Inflammatory macrophage (primary cell): ENCODE measurements at regions not wholly inside any gene's neighbourhood (a gene's known extent, or its start where the extent isn't known, plus 50 kb on each side); places are given as distances from the start of the nearest gene placed in this dataset.

Experiments used
- DNase-seq, 2 donors: peaks; one replicate each; pipeline ENCODE4 v3.0.0-alpha.2; 2020 to 2022

DNA sequence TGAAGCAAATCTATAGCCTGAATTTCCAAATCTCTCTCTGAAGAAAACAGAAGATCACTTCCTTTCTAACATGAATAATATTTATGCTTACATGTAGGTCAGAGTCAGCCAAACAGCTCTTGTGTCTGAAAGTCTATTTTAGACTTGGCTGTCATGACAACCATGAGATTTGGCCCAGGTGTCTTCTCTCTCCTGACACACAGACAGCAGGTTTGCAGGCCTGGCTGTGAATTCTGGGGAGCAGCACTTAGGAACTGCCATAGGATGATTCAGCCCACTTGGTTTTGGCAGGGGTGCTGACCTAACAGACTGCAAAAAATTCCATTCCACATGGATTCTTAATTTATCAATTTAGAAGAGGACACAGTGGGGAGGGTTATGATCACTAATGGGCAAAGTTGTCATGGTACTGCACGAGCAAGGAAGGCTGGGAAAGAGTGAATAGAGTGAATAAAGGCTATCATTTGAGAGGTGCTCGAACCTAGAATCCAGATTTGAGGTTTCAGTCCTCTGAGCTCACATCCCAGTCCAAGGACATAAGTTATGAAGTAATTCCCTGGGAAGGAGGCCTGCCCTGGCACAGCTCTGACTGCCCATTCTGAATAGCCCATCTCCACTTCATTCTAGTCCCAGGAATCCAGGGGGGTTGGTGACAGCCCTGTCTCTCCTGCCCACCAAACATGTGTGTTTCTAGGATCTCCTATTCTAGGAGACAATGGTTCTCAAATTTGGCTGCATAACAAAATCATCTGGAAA, 453.9 kb upstream of the TRIB2 start:
- DNase-seq = no peak

DNA sequence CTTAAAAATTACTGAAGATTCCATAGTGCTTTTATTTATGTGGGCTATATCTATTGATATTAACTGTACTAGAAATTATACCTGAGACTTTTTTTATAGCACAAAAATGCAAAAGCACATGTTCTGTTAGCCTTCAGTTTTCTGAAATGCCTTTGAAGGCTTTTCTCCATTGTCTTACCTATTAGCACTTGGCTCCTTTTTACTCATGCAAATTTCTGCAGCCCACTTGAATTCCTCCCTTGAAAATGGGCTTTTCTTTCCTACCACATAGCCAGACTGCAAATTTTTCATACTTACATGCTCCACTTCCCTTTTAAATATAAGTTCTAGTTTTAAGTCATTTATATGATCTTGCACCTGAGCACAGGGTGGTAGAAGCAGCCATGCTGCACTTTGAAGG, 453.0 kb upstream of the TRIB2 start:
- DNase-seq = no peak

DNA sequence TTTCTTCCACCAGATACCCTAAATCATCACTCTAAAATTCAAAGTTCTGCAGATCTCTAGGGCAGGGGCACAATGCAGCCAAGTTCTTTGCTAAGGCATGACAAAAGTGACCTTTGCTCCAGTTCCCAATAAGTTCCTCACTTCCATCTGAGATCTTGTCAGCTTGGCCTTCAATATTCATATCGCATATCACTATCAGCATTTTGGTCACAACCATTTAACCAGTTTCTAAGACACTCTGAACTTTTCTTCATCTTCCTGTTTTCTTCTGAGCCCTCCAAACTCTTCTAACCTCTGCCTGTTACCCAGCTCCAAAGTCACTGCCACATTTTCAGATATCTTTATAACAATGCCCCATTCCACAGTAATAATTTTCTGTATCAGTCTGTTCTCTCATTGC, 452.6 kb upstream of the TRIB2 start:
- DNase-seq = no peak

DNA sequence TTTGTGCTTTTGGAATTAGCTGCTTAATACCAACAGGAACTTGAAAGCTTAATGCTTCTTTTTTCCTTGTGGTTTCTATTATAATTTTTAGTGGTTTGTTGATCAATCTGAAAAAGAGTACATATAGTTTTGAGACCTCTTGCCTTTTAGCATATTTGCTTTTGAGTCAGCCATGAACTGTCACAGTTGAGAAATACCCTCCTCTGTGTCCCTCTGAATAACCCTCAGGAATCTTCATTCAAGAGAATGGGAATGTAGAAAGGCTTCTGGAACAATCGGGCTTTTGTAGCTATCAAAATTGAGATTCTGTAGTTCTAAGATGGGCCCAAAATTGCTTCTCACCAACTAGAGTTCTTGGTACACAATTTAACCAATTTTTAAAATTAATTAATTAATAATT, 451.1 kb upstream of the TRIB2 start:
- DNase-seq = no peak

DNA sequence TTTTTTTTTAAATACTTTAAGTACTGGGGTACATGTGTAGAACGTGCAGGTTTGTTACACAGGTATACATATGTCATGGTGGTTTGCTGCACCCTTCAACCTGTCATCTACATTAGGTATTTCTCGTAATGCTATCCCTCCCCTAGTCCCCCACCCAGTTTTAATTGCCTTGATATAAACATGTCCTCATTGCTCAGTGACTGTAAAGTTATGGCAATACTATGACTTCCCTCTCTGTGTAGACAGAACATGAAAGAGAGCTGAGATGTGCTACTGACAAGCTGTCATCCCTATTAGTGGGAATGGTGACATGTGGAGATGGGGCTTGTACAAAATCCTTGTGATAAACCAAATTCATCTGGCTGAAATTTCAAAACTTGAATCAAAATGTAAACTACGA, 449.7 kb upstream of the TRIB2 start:
- DNase-seq = no peak

DNA sequence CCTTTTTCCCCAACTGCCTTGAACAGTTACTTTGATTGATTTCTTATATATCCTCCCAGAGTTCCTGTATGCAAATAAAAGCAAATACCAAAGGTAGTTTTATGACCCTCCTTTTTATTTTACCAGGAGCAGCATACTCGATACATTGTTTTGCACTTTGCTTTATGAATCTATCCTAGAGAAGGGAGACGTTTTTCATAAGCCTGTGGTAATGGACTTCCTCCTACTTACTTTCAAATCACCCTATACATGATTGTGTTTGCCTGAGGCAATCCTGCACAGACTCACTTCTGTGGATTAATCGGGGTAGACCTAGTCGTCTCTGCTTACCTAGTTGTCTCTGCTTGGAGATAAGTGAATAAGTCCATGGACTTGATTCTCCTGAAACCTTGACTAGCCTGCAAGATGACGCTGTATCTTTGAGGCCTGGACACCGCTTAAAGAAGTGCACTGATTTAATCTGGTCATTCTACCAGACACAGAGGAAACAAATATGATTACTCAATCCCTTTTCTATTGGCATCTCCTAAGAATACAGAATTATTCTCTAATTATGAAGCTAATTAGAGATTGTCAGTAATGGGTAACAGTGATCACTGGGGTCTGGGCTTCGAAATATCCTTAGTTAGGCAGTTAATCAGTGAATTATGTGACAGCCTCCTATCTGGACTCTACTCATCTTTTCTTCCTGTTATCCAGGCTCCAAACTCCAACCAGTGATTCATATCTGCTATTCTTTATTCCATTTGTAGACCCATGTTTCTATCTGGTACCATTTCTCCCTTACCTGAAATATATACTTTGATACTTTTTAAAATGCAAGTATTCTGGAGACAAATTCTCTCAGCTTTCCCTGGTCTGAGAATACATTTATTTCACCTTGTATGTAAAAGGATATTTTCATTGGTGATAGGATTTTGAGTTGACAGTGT, 447.4 kb upstream of the TRIB2 start:
- peak; percentile 4 to 6 for DNase-seq

DNA sequence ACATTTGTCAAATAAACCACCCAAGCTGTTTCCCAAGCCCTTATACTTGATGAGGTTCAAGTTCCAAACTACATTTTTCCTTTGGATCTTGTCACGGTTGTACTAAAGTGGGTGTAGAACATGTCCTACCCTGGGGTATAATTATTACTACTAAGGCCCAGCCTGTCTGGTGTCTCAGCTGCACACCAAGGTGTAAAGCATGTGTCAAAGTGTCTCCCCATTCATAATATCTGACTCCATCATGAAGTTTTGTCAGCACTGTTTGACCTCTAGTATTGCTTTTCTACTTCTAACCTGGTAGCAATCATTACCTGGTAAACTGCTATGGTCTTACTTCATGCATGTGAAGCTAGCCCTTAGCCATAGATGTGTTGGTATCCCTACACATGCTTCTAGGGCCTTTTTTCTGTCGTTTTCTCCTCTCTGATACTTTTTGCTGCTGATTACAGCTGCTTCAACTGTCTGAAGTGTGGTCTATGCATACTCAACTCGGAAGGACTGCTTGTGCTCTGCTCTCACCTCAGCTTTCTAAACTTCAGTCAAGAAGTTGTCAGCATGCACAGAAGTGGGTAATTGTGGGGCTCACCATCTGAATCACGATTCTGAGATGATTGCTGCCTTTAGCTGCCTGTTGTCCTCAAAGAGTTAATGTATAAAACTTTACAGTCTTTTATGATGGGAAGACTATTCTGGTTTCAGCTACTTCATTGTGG, 445.7 kb upstream of the TRIB2 start:
- no peak for DNase-seq

DNA sequence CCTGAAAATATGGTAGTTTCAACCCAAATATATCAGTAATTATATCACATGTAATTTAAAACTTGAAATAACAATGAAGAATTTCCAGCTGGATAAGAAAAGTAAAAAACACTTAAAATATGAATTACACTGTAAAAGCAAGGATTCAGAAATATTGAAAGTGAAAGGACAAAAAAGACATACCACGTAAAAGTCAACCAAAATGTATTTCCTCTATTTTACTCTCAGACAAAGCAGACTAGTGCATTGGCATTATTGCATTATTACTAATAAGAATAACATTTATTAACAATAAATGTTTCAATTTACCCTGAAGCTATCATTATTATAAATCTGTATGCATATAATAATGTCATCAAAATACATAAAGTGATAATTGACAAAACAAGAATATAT, 445.1 kb upstream of the TRIB2 start:
- DNase-seq = peak in 1 of 2 donors; percentile 17

DNA sequence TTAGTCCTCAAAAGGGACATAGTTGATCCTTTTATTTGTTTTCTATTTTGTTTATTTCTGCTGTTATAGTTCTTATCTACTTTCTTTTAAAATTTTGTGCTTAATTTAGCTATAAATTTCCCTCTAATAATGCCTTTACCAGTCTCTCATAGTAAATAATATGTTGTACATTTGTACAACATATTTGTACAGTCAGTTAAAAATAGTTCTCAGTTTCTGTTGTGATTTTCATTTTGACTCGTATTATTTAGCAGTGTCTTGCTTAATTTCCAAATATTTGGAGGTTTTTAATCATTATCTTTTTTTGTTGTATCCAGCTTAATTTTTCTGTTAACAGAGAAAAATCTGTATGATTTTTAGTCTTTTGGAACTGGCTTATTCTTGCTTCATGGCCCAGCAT, 443.6 kb upstream of the TRIB2 start:
- no peak for DNase-seq

DNA sequence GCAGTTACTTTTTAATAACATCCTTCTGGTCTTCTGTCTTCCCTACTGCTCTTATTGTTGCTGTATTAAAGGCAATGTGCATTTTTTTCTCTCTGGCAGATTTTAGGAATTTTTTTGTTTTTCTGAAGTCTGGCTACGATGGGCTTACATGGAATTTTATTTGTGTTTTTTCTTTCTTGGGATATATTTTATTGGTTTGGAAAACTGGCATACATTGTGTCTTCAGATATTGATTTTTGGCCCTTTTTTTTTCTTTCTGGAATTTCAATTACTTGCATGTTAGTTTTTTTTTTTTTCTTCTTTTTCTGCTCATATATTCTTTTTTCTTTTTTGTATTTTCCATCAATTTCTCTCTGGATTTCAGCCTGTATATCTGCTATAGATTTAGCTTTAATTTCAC, 442.1 kb upstream of the TRIB2 start:
- no peak for DNase-seq

DNA sequence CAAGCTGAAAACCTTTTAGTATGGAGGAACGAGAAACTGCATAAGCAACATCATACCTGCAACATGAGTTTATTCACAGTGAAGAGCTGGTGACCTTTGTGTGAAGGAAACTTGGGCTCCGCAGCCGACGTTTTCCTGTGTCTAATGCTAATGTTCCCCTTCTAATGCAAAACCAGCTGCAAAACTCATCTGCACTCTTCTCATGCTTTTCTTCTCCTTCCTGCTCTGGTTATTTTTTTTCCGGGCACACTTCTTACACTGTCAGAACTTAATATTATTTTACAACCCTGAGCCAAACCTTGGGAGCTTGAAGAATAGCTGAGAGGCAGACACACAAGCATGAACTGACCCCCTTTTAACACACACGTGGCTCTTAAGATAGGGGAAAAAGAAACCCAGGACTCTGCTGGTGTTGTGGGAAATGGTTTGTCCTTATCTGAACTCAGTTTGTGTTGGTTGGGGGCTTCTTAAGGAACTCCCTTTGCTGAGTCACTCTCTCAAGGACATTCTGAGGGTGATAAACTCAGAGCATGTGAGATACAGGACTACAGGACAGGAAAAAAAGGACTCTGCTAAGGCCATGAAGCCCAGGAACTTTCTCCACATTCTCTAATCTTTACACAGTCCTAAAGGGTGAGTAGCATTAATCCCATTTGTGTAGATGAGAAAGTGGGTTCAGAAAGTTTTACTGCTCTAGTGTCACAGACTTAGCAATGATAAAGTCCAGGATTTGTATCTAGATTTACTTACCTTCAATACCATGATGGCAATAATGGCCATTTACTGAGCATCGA, 439.3 kb upstream of the TRIB2 start:
- DNase-seq = no peak

DNA sequence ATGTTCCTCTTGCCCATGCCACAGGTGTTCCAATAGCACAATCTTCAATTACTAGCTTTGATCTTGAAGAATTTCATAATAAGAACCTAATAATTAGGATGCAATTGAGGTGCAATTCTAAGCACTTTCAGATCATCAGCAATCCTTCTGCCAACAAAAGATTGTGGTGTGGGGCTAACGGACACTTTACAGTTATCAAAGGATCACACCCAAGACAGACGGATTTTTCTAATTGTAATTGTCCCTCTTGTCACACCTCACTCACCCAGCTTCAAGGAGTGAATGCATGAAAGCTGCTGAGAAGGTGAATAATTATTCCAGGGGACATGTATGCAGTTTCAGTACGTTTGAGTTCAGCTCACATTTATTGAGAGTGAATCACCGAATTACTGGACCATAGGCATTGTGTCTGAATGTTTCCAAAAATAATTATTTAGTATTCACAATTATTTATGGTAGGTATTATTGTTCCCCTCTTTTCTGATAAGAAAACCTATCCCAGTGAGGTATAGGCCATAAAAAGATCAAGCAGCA, 438.5 kb upstream of the TRIB2 start:
- no peak for DNase-seq

DNA sequence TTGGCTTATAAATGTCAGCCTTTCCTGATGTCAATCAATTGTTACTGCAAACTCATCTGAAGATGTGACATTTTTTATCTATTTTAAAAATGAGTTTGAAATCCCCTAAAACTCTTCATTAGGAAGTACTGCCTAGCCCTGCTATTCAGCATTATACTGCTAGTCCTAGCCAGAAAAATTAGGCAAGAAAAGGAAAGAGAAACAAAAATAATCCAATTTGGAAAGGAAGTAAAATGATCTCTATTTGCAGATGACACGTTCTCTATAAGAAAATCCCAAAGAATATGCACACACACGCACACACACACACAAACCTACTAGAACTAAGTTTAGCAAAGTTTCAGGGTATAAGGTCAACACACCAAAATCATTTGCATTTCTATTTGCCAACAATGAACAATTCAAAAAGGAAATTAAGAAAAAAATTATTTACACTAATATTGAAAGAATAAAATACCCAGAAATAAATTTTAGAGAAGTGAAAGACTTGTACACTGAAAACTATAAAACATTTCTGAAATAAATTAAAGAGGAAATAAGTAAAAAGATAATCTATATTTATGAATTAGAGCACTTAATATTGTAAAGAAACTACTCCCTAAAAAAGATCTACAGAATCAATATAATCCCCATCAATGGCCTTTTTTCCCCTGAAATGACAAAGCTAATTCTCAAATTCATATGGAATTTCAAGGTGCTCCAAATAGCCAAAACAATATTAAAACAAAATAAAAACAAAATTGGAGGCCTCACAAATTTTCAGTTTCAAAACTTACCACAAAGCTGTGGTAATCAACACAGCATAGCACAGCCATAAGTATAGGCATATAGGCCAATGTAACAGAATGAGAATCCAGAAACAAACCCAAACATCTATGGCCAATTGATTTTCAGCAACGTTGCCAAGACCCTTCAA, 433.7 kb upstream of the TRIB2 start:
- no peak for DNase-seq

DNA sequence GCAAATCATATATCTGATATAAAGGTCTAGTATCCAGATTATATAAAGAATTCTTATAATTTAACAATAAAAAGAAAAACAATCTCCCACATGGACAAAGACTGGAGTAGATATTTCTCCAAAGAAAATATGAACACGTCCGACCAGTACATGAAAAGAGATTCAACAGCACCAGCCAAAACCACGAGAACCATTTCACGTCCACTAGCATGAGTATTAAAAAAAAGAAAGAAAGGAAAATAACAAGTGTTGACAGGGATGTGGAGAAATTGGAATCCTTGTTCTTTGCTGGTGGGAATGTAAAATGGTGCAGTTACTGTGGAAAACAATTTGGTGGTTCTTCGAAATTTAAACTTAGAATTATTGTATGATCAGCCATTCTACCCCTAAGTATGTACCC, 432.7 kb upstream of the TRIB2 start:
- no peak for DNase-seq

DNA sequence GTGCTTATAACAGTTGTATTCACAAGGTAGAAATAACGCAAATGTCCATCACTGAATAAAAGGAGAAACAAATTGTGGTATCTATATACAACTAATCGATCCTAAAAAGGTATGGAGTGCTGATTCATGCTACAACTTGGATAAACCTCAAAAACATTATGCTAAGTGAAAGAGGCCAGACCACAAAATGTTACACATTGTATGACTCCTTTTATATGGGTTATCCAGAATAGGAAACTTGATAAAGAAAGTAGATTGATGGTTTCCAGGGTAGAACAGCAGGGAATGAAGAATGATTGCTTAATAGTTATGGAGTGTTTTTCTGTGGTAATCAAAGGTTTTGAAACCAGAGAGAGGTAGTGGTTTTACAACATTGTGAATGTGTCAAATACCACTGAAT, 432.2 kb upstream of the TRIB2 start:
- DNase-seq = no peak

DNA sequence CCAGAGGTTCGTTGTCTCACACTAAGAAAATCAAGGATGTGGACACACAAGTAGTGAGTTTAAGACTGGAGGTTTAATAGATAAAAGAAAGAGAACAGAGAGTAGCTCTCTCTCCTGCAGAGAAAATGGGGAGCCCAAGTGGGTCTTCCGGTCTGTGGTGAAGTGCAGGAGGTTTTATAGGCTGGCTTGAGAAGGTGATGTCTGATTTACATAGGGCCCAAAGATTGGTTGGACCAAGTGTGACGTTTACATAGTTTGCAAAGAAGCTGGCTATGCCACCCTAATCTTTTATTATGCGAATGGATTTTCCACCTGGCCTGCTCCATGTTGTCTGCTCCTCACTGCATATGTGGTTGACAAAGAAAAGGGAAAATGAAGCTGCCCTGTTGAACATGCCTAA, 430.4 kb upstream of the TRIB2 start:
- DNase-seq = no peak

DNA sequence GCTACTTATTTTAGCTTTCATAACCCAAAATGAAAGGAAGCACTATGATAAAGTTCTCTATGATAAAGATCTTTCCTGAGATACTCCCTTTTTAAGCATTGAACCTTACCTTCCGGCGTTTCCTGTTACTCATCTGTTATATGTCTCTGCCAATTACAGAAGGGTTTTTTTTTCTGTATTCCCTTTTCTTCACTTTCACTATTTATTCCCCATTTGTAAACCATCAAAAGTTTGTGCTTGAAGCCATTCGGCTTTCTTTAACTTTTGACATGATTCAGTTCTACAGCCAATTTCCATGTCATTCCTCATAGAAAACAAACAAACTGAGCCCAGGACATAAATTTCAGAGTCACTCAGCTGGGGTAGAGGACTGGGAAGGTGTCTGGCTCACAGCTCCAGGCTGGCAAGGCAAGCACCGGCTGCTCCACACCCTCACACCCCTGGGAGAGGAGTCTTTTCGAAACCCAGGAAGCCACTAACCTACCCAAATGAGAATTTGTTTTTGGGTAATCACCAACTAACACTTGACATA, 429.4 kb upstream of the TRIB2 start:
- no peak for DNase-seq

DNA sequence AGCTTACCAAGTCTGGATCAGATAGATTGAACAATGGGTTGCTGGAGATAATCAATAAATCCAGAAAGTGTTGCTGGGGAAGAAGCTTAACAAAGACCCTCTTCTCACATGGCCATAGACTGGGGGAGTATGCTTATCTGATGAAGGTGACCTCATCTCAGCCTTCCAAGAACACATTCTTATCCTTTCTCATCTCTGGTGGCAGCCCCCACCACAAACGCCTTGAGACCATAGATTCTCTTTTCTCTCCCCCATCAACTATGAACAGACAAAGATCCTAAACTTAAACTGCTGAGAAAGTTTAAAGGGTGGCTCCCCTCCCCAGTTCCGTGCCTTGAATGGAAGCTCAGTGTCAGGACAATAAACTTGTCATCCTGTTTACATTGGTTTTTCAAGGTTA, 428.7 kb upstream of the TRIB2 start:
- DNase-seq = no peak

DNA sequence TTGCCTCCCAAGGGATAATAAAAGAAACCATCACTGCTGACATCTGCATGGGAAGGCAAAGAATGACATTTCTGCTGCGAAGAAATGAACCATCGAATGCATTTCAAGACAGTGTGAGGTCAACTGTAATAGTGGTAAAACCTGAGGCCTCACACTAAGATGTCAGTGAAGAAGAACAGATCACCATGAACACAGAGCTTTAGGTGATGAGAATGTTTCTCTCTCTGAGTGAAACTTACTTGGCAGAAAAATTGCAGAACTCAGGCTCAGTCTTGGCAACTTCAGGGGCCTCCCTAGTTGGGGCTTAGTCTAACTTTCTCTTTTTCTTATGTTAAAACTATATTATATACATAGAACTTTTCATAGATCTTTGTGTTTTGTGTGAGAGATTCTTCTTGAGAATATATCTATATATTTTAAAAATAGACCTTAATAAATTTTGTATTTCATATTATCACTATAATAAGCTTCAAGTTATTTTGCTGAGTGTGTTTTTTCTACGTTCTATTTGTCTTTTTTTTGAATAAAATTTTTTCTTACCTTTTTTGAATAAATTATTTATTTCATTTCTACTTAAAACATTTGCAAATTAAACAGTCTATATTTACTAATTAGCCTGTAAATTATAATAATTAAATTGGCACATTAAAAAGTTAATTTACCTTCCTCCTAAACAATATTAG, 427.5 kb upstream of the TRIB2 start:
- DNase-seq = no peak

DNA sequence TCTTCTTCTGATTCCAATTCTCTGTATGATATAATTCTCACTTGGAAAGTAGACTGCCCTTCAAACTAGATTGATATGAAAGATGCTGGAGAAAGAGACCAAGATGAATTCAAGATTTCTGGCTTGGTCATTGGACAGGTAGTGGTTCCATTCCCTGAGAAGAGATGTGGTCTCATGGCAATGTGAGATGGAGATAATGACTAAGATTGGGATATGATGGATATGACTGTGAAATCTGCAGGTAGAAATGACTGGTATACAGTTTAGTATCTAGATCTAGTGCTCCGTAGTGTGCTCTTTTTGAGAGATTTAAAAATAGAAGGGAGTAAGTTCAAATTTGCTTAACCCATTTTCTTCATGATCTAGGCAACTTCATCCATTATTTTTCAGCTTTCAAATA, 425.4 kb upstream of the TRIB2 start:
- DNase-seq = no peak
